Suppressor macrophage (primary cell): ENCODE measurements at regions not wholly inside any gene's neighbourhood (a gene's known extent, or its start where the extent isn't known, plus 50 kb on each side); places are given as distances from the start of the nearest gene placed in this dataset.

Experiments
- DNase-seq, 4 experiments: peaks; one replicate each; pipeline ENCODE4 v3.0.0-alpha.2; 2020 to 2022

GRCh38 chr2:41940745-41941063 lies 107.1 kb upstream of the PKDCC start:
- no peak for DNase-seq

DNA sequence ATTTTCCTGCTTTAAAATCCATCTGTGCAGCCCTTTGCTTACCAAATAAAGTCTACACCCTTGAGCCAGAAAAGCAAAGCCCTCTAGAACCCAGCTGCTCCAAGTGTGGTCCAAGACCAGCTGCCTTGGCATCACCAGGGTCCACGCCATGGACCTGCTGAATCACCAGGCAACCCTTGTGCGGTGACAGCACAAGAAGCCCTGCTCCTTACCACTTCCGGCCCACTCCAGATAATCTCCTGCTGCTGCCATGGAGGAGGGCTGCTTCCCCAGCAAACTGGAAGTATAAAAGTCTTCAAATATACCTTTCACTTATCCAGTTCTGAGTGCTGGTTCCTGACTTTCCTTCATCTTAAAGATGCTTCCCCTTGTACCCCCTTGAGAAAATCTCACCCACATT lies 106.0 kb upstream of the PKDCC start:
- DNase-seq: no peak

DNA sequence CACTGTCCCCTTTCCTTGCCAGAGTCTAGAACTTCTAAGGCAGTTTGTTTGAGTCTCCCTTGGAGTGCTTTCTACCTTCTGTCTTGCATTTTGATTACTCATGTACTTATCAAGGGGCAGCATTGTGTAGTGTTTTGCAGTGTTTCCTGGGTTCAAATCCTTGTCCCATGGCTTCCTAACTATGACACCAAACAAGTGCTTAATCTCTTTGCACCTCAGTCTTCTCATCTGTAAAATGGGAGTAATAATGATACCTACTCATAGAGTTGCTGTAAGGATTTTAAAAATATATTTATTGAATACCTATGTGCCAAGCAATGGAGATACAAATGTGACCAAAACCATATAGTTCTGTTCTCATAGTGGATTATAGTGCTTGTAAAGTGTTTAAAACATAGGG lies 105.5 kb upstream of the PKDCC start:
- DNase-seq: no peak

GRCh38 chr2:41943159-41943558 lies 104.7 kb upstream of the PKDCC start:
- DNase-seq: no peak

- DNase-seq: no peak
Measured at GRCh38 chr2:41944220-41944880, 103.5 kb upstream of the PKDCC start.

GRCh38 chr2:41947701-41948396 lies 100.0 kb upstream of the PKDCC start:
- DNase-seq: no peak

DNA sequence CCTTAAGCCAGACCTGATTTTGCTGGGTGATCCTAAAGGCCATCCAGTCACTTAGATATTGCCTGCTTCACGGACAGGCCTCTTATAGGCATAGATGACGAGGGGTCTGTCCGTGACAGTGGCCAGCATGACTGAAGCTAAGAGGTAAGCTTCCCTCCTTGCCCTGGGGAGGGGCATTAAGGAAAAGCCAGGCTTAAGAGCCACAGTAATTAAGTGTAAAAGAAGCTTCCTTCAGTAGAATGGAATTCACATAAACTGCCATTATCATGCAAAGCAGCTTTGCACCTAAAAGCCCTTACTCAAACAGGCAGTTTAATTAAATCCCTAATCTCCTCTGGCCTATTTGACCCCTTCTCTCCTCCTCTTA lies 99.4 kb upstream of the PKDCC start:
- DNase-seq: no peak

DNA sequence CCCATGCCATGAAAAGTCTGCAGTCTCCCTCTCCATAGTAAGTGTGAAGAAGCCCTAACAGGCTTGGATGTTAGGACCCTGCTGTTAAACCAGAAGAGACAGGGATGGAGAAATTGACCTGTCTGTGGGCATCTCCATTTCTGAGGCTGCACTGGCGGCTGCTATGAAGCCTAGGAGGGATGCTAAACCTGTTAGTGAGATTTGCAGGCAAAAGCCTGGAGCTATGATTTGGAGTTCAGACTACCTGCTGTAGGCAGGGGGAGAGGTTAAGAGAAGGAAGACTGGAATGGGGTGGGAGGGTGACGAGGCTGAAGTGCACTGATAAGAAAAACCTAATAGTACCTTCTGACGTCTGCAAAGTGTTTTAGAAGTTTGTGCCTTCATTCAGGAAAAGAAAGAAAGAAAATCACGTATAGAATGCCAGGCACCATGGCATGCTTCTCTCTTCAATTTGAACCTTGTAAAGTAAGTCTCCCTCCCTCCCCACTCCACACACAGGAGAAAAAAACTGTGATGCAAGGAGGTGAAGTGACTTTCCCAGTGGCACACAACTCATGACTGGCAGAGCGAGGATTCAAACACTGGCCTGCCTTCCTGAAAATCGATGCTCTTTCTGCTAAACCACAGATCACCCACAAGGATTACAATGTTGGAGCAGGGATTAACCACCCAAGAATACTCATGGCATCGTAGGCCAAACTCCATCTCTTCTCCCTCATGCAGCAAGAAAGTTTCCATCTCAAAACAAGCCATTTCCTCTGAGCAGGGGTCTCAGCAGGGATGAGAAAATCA lies 98.5 kb upstream of the PKDCC start:
- no peak for DNase-seq

- no peak for DNase-seq
Measured at GRCh38 chr2:41949883-41950665, 97.7 kb upstream of the PKDCC start.

- no peak for DNase-seq
Measured at GRCh38 chr2:41950666-41950960, 97.2 kb upstream of the PKDCC start.

- peak in 1 of 4 experiments; percentile 6 for DNase-seq
Measured at GRCh38 chr2:41954304-41955291, 93.2 kb upstream of the PKDCC start.

DNA sequence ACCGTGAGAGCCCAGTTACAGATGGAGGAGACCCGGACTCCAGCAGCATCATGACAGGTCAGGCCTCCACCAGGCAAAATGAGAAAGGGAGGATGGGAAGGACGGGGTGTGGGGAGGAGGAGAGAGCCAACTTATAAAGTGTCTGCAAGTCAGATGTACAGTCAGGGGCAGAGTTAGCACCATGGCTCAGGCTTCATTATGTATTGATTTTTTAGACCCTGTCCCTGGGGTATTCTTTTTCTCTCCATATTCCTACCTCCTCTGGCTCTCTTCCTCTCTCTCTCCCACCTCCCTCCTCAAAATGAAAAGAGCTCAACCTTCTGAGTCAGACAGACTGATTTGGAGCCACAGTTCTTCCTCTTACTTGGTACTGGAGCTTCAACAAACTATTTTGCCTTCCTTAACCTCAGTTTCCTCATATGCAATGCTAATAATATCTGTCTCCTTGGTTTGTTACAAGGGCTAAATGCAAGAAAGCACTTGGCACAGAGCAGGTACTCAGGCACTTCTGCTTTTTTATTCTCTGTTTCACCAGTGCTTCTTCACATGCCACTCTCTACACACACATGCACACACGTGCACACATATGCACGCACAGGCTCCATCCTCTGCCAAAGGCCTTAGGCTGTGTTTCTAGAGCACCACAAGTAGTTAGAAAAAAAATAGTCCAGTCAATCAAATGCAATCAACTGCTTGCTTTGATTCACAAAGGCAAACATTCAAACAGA lies 92.3 kb upstream of the PKDCC start:
- DNase-seq: peak in 2 of 4 experiments; percentile 17 to 31

DNA sequence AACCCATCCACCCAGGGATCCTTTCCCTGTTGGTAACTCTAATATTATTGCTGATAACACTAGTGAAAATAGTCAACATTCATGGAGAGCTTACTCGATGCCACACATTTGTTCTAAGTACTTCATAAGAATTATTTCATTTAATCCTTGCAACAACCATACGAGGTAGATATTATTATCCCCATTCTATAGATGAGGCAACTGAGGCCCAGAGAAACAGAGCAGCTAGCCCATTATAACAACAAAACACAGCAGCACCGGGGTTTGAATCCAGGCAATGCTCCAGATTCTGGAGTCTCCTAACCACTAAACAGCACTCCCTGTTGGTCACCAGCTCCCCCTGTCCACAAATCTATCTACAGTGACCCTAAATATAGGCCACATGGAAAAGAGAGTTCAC lies 90.4 kb upstream of the PKDCC start:
- no peak for DNase-seq

DNA sequence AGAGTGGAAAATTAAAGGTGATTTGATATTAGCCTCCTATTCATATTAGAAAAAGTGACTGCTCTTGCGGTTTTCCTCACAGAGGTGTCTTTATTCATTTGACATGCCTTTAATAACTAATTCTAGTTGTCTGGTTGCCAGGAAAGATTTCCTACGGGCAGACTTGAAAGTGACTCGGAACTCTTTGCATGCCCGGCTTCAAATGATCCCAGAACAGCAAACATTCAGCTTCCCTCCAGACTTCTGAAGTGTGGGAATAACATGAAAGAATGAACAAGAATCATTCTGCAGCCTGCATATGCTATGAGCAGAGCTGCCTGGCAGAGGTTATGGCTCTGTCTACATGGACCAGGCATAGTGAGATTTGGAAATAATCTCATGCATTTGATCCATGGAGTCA lies 89.6 kb upstream of the PKDCC start:
- no peak for DNase-seq

GRCh38 chr2:41958775-41959174 lies 89.0 kb upstream of the PKDCC start:
- DNase-seq: no peak

DNA sequence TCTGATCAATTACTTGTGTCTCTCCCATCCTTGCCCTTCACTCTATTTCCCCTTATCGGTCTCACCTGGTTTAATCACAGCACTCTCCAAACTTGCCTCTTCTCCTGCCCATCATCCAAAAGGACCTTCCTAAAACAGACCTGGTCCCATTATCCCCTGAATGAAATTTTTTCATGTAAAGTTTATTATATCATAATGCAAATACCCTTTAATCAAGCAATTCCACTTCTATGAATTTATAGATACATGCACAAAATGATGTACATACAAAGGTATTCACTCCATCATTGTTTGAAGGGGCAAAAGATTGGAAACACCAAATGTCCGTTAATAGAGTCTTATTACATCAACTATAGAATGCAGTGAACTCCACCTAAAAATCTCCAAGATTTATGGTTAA lies 88.1 kb upstream of the PKDCC start:
- no peak for DNase-seq

DNA sequence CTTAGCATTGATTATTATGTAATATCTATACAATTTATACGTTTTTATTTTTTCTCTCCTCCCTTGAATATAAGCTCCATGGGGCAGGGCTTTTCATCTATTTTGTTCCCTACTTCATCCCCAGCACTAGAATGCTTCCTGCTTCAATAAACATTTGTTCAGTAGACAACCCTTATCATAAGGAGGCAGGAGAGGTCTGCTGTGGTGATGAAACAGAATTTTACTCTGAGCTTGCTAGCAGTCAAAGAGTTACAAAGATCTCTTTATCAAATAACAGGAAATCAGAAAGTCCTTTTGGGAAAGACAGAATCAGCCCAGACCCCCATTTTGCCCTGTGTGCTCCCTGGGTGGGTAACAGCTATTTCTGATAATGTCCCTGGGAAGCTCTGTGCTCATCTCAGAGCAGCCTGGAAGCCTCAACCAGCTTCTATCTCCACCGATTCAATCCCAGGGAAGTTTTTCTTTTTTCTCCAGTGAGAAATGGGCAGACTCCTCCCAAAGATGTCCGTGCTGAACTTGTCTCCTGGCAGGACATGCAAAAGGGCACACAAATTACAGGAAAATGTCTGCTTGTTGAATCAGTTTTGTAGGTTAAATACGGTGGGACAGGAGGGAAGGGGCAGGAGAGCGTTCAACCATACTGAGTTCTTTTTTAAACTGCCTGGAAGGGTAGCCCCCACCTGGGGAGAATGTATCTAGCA lies 84.7 kb upstream of the PKDCC start:
- DNase-seq: no peak

DNA sequence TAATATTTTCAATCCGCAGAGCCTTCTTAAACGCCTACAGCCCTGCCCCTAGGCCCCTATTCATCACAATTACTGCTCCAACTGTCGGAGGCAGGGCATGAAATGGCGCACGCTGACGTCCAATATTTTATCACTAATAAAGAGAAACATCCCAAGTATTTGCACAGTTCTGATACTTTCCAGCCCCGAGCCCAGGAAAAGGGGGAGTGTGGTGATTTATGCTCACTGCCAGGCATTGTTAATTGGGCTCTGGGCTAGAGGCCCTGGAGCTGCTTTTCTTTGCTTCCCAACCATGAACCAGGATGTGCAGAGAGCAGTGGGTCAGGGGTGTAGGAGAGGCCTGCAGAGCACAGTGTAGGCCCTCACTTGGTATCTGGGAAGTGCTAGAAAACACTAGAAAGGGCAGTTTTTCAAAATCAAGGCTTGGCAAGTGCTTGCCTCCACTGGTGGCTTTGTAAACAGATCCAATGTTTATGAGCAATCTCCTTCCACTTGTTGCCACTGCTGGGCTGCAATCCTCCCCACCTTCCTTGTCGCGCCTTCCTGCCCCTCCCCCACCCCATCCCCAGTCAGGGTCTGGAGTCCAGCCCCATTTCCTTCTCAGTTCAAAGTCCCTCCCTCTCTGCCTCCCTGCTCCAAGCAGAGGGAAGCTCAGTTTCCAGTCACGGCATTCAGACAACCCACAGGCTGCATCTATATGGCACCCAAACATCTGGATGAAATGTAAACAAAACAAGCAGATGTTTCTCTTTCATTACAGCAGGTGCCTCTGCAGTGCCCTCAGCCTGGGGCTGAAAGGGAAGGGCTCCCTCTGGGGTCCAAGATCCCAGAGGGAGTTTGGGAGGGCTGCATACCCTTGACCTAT lies 83.9 kb upstream of the PKDCC start:
- DNase-seq: no peak

GRCh38 chr2:41965173-41965908 lies 82.5 kb upstream of the PKDCC start:
- no peak for DNase-seq
